ENCODE measurements at regions not wholly inside any gene's neighbourhood (a gene's known extent, or its start where the extent isn't known, plus 50 kb on each side); places are given as distances from the start of the nearest gene placed in this dataset.
"Not testable (repeated sequence)": the region's sequence is repeated elsewhere in the genome, so short reads cannot be mapped to it uniquely, and the experiment has no call there.

- no peak for DNase-seq
Observed at GRCh38 chr13:61531383-61532065, 115.9 kb upstream of the PCDH20 start.

- DNase-seq: not testable (repeated sequence)
Observed at GRCh38 chr13:61519214-61519613, 103.6 kb upstream of the PCDH20 start.

- no peak for DNase-seq
Observed at GRCh38 chr13:61508936-61509335, 93.3 kb upstream of the PCDH20 start.

- DNase-seq: no peak
Observed at GRCh38 chr13:61500176-61500575, 84.5 kb upstream of the PCDH20 start.

GRCh38 chr13:61495648-61496047 is 80.0 kb upstream of the PCDH20 start:
- DNase-seq: no peak

- not testable (repeated sequence) for DNase-seq
Observed at GRCh38 chr13:61493556-61493955, 77.9 kb upstream of the PCDH20 start.

GRCh38 chr13:61486496-61486895 is 70.8 kb upstream of the PCDH20 start:
- no peak for DNase-seq

GRCh38 chr13:61485128-61485765 is 69.6 kb upstream of the PCDH20 start:
- no peak for DNase-seq

GRCh38 chr13:61477619-61478018 is 62.0 kb upstream of the PCDH20 start:
- no peak for DNase-seq

GRCh38 chr13:61470786-61471185 is 55.1 kb upstream of the PCDH20 start:
- no peak for DNase-seq

GRCh38 chr13:61466280-61466679 is 50.6 kb upstream of the PCDH20 start:
- DNase-seq: no peak
